Stomach (tissue), 4 donors: ENCODE measurements at regions not wholly inside any gene's neighbourhood (a gene's known extent, or its start where the extent isn't known, plus 50 kb on each side); places are given as distances from the start of the nearest gene placed in this dataset.

Experiments used
- CTCF ChIP-seq, 7 experiments: fragments of 450-650 bp in 4 of 7; fragments of 200-600 bp in 3 of 7; sonication (generic) in 3 of 7; IDR thresholded peaks; one replicate each; pipeline ENCODE4 v1.5.1; 2016 to 2019; ENCODE audit warnings: antibody characterized with exemption in 7 of 7, control low read depth in 2 of 7, mild to moderate bottlenecking in 1 of 7
- EP300 ChIP-seq: sonication (generic); formaldehyde crosslinking; IDR thresholded peaks from one replicate; pipeline ENCODE4 v1.6.1; 2017; ENCODE audit warnings: antibody characterized with exemption
- POLR2A ChIP-seq, 4 donors: fragments of 450-650 bp; IDR thresholded peaks; one replicate each; pipeline ENCODE4 v1.6.1; 2016; ENCODE audit warnings: antibody characterized with exemption in 4 of 4, control low read depth in 2 of 4, mild to moderate bottlenecking in 1 of 4, moderate library complexity in 1 of 4
- POLR2AphosphoS5 ChIP-seq, 3 donors: sonication (generic); formaldehyde crosslinking; IDR thresholded peaks; one replicate each; pipeline ENCODE4 v1.6.1; 2016; ENCODE audit warnings: antibody characterized with exemption in 3 of 3

GRCh38 chr4:135408109-135408508 lies 1206.5 kb upstream of the PABPC4L start:
- no peak for TF ChIP-seq CTCF (IDR thresholded peaks at IDR 0.05)
- no peak for TF ChIP-seq EP300
- TF ChIP-seq POLR2A (IDR thresholded peaks at IDR 0.05) = no peak
- no peak for TF ChIP-seq POLR2AphosphoS5 (IDR thresholded peaks at IDR 0.05)
